GM12874 (cell line): ENCODE measurements at regions not wholly inside any gene's neighbourhood (a gene's known extent, or its start where the extent isn't known, plus 50 kb on each side); places are given as distances from the start of the nearest gene placed in this dataset.

Experiments used
- TF ChIP-seq, protein P1 (sequence below): IDR thresholded peaks from 2 replicates; pipeline ENCODE4 v1.5.1; 2011; ENCODE audit warnings: low read depth, mild to moderate bottlenecking, control low read depth, low read length, moderate library complexity; ENCODE audit not compliant: insufficient read depth

DNA sequence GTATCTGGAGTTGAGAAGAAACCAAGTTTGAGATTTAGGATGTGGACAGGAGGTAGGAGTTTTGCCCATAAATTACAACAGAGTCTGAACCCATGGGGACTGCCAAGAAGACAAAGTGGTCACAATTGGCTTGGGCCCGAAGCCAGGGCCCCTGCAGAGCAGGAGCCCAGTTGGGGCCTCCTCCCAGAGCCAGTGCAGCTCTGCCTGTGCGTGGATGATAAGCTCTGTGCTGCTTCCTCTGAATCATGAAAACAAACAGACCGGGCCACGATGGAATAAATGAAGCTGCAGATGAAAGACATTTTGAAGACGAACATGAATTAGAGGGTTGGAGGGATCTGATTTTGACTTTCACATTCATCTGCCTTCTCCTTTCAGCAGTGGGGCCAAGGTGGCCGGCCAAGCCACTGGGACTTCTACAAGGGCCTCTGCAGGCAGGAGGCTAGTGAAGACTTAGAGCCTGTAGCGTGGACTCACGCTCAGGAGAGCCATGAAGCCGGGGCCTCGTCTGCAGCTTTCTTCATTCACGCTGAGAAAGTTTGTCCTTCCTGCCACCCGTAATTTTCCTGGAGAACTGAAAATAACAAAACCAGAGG lies 156.8 kb upstream of the LYZL1 start:
- TF ChIP-seq, protein P1, sequence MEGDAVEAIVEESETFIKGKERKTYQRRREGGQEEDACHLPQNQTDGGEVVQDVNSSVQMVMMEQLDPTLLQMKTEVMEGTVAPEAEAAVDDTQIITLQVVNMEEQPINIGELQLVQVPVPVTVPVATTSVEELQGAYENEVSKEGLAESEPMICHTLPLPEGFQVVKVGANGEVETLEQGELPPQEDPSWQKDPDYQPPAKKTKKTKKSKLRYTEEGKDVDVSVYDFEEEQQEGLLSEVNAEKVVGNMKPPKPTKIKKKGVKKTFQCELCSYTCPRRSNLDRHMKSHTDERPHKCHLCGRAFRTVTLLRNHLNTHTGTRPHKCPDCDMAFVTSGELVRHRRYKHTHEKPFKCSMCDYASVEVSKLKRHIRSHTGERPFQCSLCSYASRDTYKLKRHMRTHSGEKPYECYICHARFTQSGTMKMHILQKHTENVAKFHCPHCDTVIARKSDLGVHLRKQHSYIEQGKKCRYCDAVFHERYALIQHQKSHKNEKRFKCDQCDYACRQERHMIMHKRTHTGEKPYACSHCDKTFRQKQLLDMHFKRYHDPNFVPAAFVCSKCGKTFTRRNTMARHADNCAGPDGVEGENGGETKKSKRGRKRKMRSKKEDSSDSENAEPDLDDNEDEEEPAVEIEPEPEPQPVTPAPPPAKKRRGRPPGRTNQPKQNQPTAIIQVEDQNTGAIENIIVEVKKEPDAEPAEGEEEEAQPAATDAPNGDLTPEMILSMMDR = no peak

DNA sequence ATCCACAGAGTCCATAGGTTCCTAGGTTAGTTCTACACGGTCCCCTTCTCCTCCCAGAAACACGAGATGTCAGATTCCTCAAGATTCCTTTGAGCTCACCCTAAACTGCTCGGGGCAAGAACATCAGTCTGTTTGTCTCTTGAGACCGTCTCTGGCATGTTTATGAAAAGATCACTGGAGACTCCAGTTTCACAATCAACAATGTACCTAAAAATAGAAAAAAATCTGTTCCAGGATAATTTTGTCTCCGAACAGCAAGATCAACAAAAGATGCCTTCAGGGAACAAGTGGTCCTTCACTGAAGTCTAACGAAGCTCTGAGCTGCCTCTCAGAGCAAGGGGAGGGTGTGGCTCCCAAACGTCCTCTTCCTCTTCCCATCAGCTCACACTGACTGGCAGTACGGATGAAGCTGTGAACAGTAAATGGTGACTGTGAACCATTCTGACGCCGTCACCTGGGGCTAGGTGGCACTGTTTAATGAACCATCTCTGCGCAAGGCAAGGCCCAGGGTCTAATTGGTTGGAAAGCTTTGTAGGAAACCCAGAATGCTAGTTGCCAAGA lies 156.2 kb upstream of the LYZL1 start:
- TF ChIP-seq, protein P1 = no peak

DNA sequence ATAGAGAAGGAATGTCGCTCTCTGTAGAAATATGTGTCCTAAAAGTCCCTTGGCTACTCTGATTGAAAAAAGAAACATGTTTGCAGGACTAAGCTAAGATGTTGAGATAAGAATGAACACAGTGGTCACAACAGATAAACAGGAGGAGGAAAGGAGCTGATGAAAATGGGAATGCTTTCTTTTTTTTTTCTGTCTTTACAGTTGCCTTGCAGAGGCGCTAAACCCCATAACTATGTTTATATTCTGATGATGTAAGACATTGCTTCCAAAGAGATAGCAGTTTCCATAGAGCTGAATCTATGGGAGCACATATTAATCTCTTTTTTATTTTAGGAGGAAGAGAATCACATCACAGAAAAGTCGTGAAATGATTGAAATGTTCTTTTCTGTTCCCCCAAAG lies 153.5 kb upstream of the LYZL1 start:
- TF ChIP-seq, protein P1 = no peak

- TF ChIP-seq, protein P1 = no peak
Observed at GRCh38 chr10:29136411-29136810, 152.5 kb upstream of the LYZL1 start.

GRCh38 chr10:29140151-29140550 lies 148.7 kb upstream of the LYZL1 start:
- TF ChIP-seq, protein P1 = no peak

GRCh38 chr10:29140991-29141390 lies 147.9 kb upstream of the LYZL1 start:
- TF ChIP-seq, protein P1 = no peak

DNA sequence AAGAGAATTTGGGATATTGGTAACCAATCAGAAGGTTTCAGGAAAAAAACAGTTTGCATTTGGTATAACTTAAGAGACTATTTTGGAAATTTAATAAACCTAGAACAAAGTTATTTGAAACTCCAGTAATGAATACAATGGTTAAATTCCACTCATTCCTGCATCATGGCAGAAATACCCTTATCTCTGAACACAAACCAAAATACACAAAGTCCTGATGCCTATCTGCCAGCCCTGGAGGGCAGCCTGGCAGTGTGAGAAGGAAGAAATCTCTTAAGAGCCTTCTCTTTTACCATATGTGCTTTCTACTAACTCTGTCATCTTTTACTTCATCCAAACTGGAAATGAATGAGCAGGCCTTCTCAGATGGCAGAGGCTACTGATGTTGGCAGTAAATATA lies 147.1 kb upstream of the LYZL1 start:
- TF ChIP-seq, protein P1 = no peak
